IPS-18c (cell line): ENCODE measurements at regions not wholly inside any gene's neighbourhood (a gene's known extent, or its start where the extent isn't known, plus 50 kb on each side); places are given as distances from the start of the nearest gene placed in this dataset.

Experiments used
- H3K4me3 ChIP-seq: 2 replicates; pipeline ENCODE4 v1.7.0; 2013; ENCODE audit warnings: low read depth, mild to moderate bottlenecking, low read length, moderate library complexity; ENCODE audit not compliant: insufficient read depth
- H3K9me3 ChIP-seq: one replicate; pipeline ENCODE4 v1.6.1; 2013; ENCODE audit warnings: mild to moderate bottlenecking, low read length, moderate library complexity; ENCODE audit not compliant: control insufficient read depth, insufficient read depth

GRCh38 chr9:61673664-61674381, 484.0 kb downstream of the SPATA31A7 start:
- peaks cover 29% of the 10 kb centered on the region for H3K9me3 ChIP-seq

GRCh38 chr9:61674465-61674864, 484.6 kb downstream of the SPATA31A7 start:
- Histone ChIP-seq H3K4me3 (no peak overlapping the region; the same call in 1 of the 2 replicates), H3K9me3 (peaks cover 28% of the 10 kb centered on the region)

More at GRCh38 chr9:61673664-61674381, 484.0 kb downstream of the SPATA31A7 start:
- H3K4me3 ChIP-seq = no peak overlapping the region

- H3K4me3 ChIP-seq = no peak overlapping the region
- H3K9me3 ChIP-seq = peaks cover 24% of the 10 kb centered on the region
Measured at GRCh38 chr9:61674882-61675281, 485.0 kb downstream of the SPATA31A7 start.
